AG04449 (cell line): ENCODE measurements at regions not wholly inside any gene's neighbourhood (a gene's known extent, or its start where the extent isn't known, plus 50 kb on each side); places are given as distances from the start of the nearest gene placed in this dataset.

ENCODE experiments used
- CTCF ChIA-PET: fragments of 350-600 bp; formaldehyde crosslinking; extraction: SDS; loops from one replicate; lab custom pipeline; 2021; ENCODE audit warnings: antibody characterized with exemption; lab: Yijun Ruan, JAX
- POLR2A ChIA-PET: fragments of 400-600, 350-600 bp; formaldehyde crosslinking; extraction: SDS; loops from one replicate; lab custom pipeline; 2020; ENCODE audit warnings: antibody characterized with exemption, inconsistent platforms; lab: Yijun Ruan, JAX
- DNase-seq: peaks from one replicate; pipeline ENCODE4 v3.0.0-alpha.2; 2010; ENCODE audit warnings: low read depth, low spot score
- H3K4me3 ChIP-seq: 2 replicates; pipeline ENCODE4 v1.5.1; 2011; ENCODE audit warnings: low read depth, mild to moderate bottlenecking, control low read depth, low read length
- TF ChIP-seq, protein P1 (sequence below): IDR thresholded peaks from one replicate; pipeline ENCODE4 v1.5.1; 2011; ENCODE audit warnings: mild to moderate bottlenecking, moderate library complexity, low read length, control low read depth, inconsistent platforms; ENCODE audit not compliant: insufficient read depth; ENCODE audit errors: missing control alignments

DNA sequence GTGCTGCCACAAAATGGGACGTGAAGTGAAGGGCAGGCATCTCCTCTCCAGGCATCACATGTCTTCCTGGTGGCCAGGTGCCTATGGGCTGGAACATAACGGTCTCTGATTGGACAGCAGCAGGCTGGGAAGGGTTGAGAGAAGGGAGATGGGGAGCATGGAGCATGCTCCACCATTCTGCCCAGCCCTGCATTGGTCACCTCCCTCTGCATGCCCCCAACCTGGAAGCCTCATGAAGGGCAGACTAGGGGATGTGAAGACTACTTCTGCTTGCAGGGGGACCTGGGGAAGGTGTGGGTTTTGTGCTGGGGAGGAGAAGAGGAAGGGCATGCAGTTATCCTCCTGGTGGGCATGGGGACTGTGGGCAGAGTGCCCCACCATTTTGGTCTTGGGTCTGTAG is 782.2 kb downstream of the TBC1D22A start:
- DNase-seq, result no peak
- POLR2A ChIA-PET, result no interaction called here
- no peak overlapping the region for H3K4me3 ChIP-seq
- TF ChIP-seq, protein P1, sequence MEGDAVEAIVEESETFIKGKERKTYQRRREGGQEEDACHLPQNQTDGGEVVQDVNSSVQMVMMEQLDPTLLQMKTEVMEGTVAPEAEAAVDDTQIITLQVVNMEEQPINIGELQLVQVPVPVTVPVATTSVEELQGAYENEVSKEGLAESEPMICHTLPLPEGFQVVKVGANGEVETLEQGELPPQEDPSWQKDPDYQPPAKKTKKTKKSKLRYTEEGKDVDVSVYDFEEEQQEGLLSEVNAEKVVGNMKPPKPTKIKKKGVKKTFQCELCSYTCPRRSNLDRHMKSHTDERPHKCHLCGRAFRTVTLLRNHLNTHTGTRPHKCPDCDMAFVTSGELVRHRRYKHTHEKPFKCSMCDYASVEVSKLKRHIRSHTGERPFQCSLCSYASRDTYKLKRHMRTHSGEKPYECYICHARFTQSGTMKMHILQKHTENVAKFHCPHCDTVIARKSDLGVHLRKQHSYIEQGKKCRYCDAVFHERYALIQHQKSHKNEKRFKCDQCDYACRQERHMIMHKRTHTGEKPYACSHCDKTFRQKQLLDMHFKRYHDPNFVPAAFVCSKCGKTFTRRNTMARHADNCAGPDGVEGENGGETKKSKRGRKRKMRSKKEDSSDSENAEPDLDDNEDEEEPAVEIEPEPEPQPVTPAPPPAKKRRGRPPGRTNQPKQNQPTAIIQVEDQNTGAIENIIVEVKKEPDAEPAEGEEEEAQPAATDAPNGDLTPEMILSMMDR, result no peak
- CTCF ChIA-PET, result no interaction called here

DNA sequence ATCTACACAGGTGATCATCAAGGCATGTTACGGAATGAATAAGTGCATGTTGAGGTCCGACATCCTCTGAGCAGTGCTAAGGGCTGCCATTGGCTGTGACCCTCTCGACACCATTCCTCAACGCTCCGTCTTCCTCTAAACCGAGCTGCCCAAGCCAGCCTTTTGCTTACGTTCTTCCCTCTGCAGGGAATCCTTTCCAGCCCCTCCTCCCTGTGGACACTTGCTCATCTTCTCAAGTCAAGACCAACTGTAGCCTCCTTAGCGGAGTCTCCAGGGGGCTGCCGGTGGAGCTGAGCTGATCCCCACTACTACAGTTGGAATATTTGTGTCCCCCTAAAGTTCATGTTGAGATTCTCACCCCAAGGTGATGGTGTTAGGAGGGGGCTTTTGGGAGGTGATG is 781.0 kb downstream of the TBC1D22A start:
- H3K4me3 ChIP-seq, result no peak overlapping the region
- no peak for DNase-seq
- TF ChIP-seq, protein P1, result no peak
- ChIA-PET CTCF (no interaction called here), POLR2A (no interaction called here)

DNA sequence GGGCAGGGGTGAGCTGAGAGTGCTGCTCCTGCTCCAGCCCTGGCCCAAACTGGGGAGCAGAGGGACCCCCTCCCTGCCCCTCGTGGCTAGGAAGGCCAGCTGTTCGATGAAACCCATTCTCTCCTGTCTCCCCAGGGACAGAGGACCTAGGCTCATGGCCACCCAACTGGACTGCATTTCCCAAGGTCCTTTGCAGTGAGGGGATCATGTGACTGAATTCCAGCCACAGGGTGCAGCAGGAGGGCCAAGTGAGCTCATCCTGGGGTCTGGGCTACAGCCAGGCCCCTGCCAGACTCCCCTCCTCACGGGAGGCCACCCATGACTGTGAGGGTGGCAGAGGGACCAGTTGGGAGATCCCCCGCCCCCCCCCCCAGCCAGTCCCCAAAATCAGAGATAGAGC is 777.6 kb downstream of the TBC1D22A start:
- CTCF ChIA-PET, result no interaction called here
- POLR2A ChIA-PET, result no interaction called here
- no peak overlapping the region for H3K4me3 ChIP-seq
- TF ChIP-seq, protein P1, result no peak
- DNase-seq, result no peak

DNA sequence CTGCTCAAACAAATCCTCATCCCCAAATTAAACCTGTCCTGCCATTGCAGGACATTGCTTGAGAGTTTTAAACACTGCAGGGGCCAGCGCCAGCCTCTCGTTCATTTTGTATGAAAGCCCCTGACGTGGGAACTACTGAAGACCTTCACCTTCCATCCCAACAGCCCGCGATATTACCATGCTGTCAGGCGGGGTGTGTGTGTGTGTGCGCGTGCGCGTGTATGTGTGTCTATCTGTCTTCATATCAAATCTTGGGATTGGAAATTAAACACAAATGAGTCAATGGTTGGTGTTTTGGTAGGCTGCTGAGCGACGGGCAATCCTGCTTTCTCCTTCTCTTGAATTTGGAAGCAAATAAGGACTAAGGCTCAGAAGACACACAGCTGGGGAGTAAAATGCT is 776.9 kb downstream of the TBC1D22A start:
- no peak overlapping the region for H3K4me3 ChIP-seq
- DNase-seq, result no peak
- POLR2A ChIA-PET, result no interaction called here
- CTCF ChIA-PET, result no interaction called here
- TF ChIP-seq, protein P1, result no peak

DNA sequence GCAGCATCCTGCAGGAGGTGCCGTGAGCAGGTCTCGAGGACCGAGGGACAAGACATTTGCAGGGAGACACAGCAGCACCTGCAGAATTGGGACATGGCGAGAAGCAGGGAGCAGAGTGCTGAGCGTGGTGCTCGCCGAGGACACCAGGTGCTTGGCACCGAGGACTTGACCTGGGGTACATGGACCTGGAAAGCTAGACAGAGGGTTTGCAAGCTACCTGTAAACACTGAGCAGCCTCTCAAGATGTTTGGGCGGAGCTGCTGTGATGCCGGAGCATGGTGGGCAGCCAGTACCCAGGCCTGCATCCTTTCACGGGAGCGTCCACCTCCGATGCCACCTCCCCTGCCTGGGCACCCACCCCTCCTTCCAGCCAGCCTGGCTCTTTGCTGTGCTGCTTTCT is 773.2 kb downstream of the TBC1D22A start:
- H3K4me3 ChIP-seq, result no peak overlapping the region
- TF ChIP-seq, protein P1, result no peak
- ChIA-PET CTCF (no interaction called here), POLR2A (no interaction called here)
- DNase-seq, result no peak

DNA sequence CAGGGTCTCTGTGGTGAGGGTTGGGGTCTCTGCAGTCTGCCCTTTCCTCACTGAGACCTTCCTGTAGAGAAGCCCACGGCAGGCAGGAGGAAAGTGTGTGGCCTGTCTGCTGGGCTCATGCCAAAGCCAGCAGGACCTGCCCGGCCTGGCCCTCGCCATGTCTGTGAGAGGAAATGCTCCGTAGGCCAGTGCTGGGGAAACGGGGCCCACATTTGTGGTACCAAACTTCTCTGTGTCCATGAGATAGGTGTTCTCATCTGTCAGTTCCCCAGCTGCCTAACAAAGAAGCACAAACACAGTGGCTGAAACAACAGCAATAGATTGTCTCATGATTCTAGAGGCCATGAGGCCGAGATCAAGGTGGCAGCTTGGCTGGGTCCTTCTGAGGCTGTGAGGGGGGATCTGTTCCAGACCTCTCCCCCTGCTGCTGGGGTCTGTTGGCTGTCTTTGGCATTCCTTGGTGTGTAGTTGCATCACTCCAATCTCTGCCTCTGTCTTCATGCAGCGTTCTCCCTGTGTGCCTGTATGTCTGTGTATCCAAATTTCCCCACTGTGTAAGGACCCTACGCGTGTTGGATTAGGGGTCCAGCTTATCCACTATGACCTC is 772.5 kb downstream of the TBC1D22A start:
- H3K4me3 ChIP-seq, result no peak overlapping the region
- POLR2A ChIA-PET, result no interaction called here
- TF ChIP-seq, protein P1, result no peak
- CTCF ChIA-PET, result no interaction called here
- DNase-seq, result no peak
